Spinal cord (tissue), 9 donors: ENCODE measurements at regions not wholly inside any gene's neighbourhood (a gene's known extent, or its start where the extent isn't known, plus 50 kb on each side); places are given as distances from the start of the nearest gene placed in this dataset.

Experiments used
- DNase-seq, 6 donors: peaks; one replicate each; pipeline versions ENCODE4 v3.0.0 to v3.0.0-alpha.2; 2013 to 2015; ENCODE audit warnings: low spot score in 6 of 6, low read depth in 4 of 6
- H3K27ac ChIP-seq: one replicate; pipeline ENCODE4 v1.5.1; 2013; ENCODE audit warnings: low read depth, low read length, control low read depth
- H3K27me3 ChIP-seq: one replicate; pipeline ENCODE4 v1.6.1; 2013; ENCODE audit warnings: low read length; ENCODE audit not compliant: control insufficient read depth, insufficient read depth
- H3K36me3 ChIP-seq: one replicate; pipeline ENCODE4 v1.6.1; 2013; ENCODE audit warnings: low read length; ENCODE audit not compliant: control insufficient read depth, insufficient read depth
- H3K4me1 ChIP-seq: one replicate; pipeline ENCODE4 v1.6.1; 2013; ENCODE audit warnings: low read length; ENCODE audit not compliant: control insufficient read depth, insufficient read depth
- H3K4me3 ChIP-seq: one replicate; pipeline ENCODE4 v1.5.1; 2013; ENCODE audit warnings: low read depth, low read length, control low read depth
- H3K9me3 ChIP-seq: one replicate; pipeline ENCODE4 v1.6.1; 2013; ENCODE audit warnings: low read length; ENCODE audit not compliant: control insufficient read depth, insufficient read depth
- WGBS: methylation state at CpG from one replicate; pipeline ENCODE4 v1.1.5; 2013; ENCODE audit warnings: missing lambda C conversion rate; ENCODE audit not compliant: insufficient coverage; 5-methylcytosine and 5-hydroxymethylcytosine counted together
- donor health status: healthy.

DNA sequence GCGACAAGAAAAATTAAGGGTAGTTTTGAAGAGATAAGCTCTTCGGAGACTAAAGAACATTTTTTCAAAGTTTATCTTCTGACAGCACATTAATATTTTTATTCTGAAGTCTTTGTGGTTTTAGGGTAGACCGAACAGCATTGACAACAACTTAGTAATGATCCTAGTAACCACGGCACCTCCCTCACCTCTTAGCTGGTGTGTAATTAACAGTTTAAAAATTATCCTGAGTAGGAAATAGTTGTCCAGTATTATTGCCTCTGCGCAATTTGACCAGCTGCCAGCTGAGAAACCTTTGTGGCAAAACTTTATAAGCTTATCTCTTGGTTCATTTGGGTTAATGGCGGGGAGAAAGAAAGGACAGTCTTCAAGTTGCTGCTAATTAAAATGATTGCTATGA, 213.6 kb downstream of the CBLL2 start:
- no peaks in the 10 kb centered on the region for H3K9me3 ChIP-seq
- H3K27me3 ChIP-seq: no peaks in the 10 kb centered on the region
- H3K36me3 ChIP-seq: no peaks in the 10 kb centered on the region
- H3K4me3 ChIP-seq: no peak overlapping the region
- 50% methylated on average over 1 of the region's 6 CpGs for WGBS
- no peaks in the 10 kb centered on the region for H3K4me1 ChIP-seq
- peak in 1 of 6 donors; percentile 50 for DNase-seq
- H3K27ac ChIP-seq: no peak overlapping the region

DNA sequence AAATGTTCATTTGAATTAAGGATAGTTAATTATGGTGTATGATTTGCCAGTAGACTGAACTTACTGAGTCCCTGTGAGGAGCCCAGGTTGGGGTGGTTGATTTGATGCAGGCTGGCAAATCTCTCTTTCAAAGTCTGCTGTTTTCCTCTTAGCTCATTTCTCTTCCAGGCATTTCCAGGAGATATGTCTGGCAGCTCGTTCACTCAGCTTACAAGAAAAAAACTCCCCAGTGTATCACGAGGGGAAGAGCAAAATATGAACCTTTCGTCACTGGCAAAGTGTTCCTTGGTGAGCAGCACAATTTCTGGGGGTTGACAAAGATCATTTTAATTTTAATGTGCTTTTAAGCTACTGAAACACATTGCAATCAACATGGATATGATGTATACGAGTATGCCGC, 244.2 kb downstream of the CBLL2 start:
- Histone ChIP-seq H3K27me3 (peaks cover 3% of the 10 kb centered on the region), H3K27ac (no peak overlapping the region), H3K4me1 (no peaks in the 10 kb centered on the region), H3K4me3 (no peak overlapping the region), H3K36me3 (no peaks in the 10 kb centered on the region), H3K9me3 (no peaks in the 10 kb centered on the region)
- WGBS: 33% methylated on average over 1 of the region's 5 CpGs
- peak in 2 of 6 donors; percentile 40 to 80 for DNase-seq

DNA sequence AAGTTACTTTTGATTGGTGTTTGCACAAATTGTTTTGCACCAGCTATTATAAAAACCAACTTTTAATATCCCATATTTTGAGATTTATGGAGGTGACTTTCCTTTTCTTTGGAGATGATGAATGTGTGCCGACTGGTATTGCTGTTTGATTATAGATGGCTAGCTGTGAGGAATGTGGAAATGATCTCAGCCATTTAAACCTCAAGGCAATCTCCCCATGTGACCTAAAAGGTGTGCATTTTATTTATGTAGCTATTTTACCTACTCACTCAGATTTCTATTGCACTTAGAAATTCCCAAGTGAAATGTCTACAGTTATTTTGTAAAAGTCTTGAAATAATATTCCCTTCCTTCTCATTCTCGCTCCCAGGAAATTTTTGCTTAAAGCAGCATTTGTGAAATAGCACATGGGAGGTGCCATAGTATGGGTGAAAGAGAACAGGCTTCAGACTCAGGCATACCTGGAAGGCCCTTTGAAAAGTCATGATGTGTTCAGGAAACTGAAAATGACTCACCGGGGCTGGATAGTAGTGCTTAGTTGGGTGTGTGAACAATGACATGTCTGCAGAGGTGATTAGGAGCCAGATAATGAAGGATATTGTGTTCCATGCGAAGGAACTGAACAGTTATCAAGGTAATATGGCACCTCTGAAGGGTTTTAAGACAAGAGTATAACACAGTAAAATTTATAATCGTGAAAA, 247.6 kb downstream of the CBLL2 start:
- DNase-seq: no peak
- H3K9me3 ChIP-seq: no peaks in the 10 kb centered on the region
- H3K36me3 ChIP-seq: no peaks in the 10 kb centered on the region
- H3K27ac ChIP-seq: no peak overlapping the region
- H3K4me1 ChIP-seq: no peaks in the 10 kb centered on the region
- peaks cover 3% of the 10 kb centered on the region for H3K27me3 ChIP-seq
- H3K4me3 ChIP-seq: no peak overlapping the region
- WGBS: 65% methylated on average over 3 of the region's 5 CpGs

DNA sequence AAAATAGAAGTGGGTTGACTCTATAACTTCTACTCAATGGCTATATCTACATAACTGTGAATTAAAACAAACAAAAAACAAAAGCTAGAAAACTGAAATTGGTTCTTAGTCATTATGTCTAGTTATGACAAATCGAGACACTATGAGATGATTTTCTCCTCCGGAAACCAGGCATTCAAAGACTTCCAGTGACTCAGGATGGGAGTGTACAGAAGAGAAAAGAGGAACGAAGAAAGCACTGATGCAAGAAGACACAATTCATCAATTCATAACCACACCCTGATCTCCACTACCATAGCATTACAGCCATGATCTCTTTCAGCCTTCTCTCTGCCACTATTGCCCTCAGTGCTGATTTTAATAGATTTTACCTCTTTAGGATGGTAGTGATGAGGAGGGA, 253.6 kb downstream of the CBLL2 start:
- H3K4me3 ChIP-seq: no peak overlapping the region
- no peaks in the 10 kb centered on the region for H3K9me3 ChIP-seq
- H3K4me1 ChIP-seq: no peaks in the 10 kb centered on the region
- H3K27ac ChIP-seq: no peak overlapping the region
- no peak for DNase-seq
- 92% methylated on average over 2 of the region's 3 CpGs for WGBS
- no peaks in the 10 kb centered on the region for H3K36me3 ChIP-seq
- H3K27me3 ChIP-seq: peaks cover 1% of the 10 kb centered on the region

GRCh38 chrX:22527302-22527701, 254.6 kb downstream of the CBLL2 start:
- Histone ChIP-seq H3K4me1 (no peaks in the 10 kb centered on the region), H3K27ac (no peak overlapping the region), H3K9me3 (no peaks in the 10 kb centered on the region), H3K4me3 (no peak overlapping the region), H3K27me3 (no peaks in the 10 kb centered on the region), H3K36me3 (no peaks in the 10 kb centered on the region)
- WGBS: no CpG with 5 or more reads among the region's 1 CpG
- DNase-seq: no peak

DNA sequence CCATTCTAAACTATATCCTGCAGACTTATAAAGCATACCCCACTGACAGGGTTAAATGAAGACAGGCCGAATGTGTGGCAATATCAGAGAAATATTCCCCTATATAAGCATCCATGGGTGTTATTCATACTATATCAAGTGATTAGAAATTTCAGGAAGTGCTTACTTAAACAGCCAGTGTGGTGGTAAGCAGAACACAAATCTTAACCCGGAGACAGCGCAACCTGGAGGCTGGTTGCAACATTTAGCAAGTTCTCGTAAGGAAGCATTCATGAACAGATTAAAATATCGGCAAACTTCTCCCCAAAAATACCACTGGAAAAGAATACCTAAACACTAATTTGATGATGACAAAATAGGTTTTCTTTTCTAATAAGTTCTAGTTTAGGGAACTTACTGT, 261.2 kb downstream of the CBLL2 start:
- H3K27me3 ChIP-seq: no peaks in the 10 kb centered on the region
- no peaks in the 10 kb centered on the region for H3K4me1 ChIP-seq
- DNase-seq: no peak
- no peak overlapping the region for H3K27ac ChIP-seq
- no peaks in the 10 kb centered on the region for H3K36me3 ChIP-seq
- WGBS: no CpG with 5 or more reads among the region's 5 CpGs
- H3K9me3 ChIP-seq: no peaks in the 10 kb centered on the region
- H3K4me3 ChIP-seq: no peak overlapping the region

GRCh38 chrX:22534643-22535042, 261.9 kb downstream of the CBLL2 start:
- DNase-seq: peak in 1 of 6 donors; percentile 14
- Histone ChIP-seq H3K27me3 (no peaks in the 10 kb centered on the region), H3K36me3 (no peaks in the 10 kb centered on the region), H3K9me3 (no peaks in the 10 kb centered on the region), H3K4me3 (no peak overlapping the region), H3K27ac (no peak overlapping the region), H3K4me1 (no peaks in the 10 kb centered on the region)
- 47% methylated on average over 3 of the region's 5 CpGs for WGBS

DNA sequence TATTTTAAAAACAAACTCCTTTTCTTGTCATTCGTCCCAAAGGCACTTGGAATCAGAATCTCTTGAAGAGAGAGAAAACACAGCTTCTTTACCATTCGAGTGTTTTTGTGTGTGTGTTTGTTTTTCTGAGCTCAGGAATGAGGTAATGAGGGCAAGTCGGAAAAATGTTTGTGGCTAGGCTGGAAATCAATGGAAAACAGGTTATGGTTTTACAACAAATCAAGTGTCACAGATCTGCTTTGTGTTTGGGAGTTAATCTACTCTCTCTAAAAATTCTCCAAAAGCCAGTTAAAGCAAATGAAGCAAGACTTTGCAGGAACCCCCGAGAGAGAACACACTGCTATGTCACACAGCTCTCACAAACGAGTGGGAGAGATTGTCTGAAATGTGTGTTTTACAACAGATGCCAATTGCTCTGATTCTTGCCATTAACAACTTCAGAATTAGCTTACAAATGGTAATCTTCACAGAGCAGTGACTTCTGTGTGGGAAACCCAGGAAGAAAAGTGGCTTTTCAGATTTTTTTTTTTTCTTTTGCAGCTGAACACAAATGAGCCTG, 264.1 kb downstream of the CBLL2 start:
- peak in 3 of 6 donors; percentile 9 to 79 (median 17) for DNase-seq
- no peaks in the 10 kb centered on the region for H3K27me3 ChIP-seq
- H3K27ac ChIP-seq: no peak overlapping the region
- H3K9me3 ChIP-seq: no peaks in the 10 kb centered on the region
- 0% methylated on average over 1 of the region's 5 CpGs for WGBS
- no peak overlapping the region for H3K4me3 ChIP-seq
- no peaks in the 10 kb centered on the region for H3K36me3 ChIP-seq
- no peaks in the 10 kb centered on the region for H3K4me1 ChIP-seq

GRCh38 chrX:22538580-22538979, 265.9 kb downstream of the CBLL2 start:
- Histone ChIP-seq H3K27me3 (no peaks in the 10 kb centered on the region), H3K27ac (no peak overlapping the region), H3K4me3 (no peak overlapping the region), H3K36me3 (no peaks in the 10 kb centered on the region), H3K4me1 (no peaks in the 10 kb centered on the region), H3K9me3 (no peaks in the 10 kb centered on the region)
- 74% methylated on average over 3 of the region's 4 CpGs for WGBS
- no peak for DNase-seq

DNA sequence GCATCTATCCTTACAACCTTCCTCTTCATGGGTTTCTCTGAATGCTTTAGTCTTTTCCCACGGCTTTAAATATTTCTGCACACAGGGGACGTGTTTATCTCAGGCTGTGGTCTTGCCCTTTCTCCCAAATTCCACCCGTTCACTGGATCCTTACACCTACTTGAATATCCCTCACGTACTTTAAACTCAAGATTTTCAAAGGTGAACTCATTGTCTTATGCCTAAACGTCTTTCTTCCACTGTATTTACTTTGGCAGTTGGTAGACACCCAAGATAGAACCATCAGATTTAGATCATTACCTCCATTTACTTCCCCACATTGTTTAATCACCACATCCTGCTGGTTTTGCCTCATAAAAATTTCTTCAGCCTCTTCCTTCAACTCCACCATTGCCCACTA, 269.2 kb downstream of the CBLL2 start:
- H3K9me3 ChIP-seq: no peaks in the 10 kb centered on the region
- no peak for DNase-seq
- no peaks in the 10 kb centered on the region for H3K36me3 ChIP-seq
- WGBS: 64% methylated on average over 5 of the region's 5 CpGs
- H3K27me3 ChIP-seq: no peaks in the 10 kb centered on the region
- no peak overlapping the region for H3K27ac ChIP-seq
- no peak overlapping the region for H3K4me3 ChIP-seq
- no peaks in the 10 kb centered on the region for H3K4me1 ChIP-seq
